Heart left ventricle (tissue), 13 donors: ENCODE measurements at regions not wholly inside any gene's neighbourhood (a gene's known extent, or its start where the extent isn't known, plus 50 kb on each side); places are given as distances from the start of the nearest gene placed in this dataset.

Source experiments
- POLR2A ChIP-seq, 2 donors: fragments of 450-650 bp; IDR thresholded peaks; one replicate each; pipeline ENCODE4 v1.6.1; 2017; ENCODE audit warnings: antibody characterized with exemption in 2 of 2, mild to moderate bottlenecking in 2 of 2, moderate library complexity in 2 of 2
- TF ChIP-seq, protein P1 (sequence below), 12 donors: fragments of 200-600 bp; sonication (generic) in 4 of 12; IDR thresholded peaks; one replicate each; pipeline versions ENCODE4 v1.5.0 to v1.8.0; 2018 to 2022; ENCODE audit warnings: antibody characterized with exemption in 12 of 12, mild to moderate bottlenecking in 5 of 12
- donor health status: ischemic (EF 13 %, LVEDD 7.1; RV severe dilation, severe dysfunction).
- donor health status: DM: no; HTN: yes; CAD: no.
- donor health status: DM: no; HTN: no; CAD: no.
- donor health status: ischemic (EF 25% LVEDD 6.9; RV normal size, moderate dysfunction).
- donor health status: ischemic (EF 25% LVEDD 5.7; RV mildly dilated, moderate dysfunction).
- donor health status: ischemic (EF 35%, LVEDD 5.7; RV mildly dilated, moderate dysfunction).
- donor health status: nonischemic (EF 11% LVEDD 7.7; RV severe dilation, severe dysfunction).
- donor health status: DM: yes; HTN: yes; CAD: no.
- donor health status: PGD.
- donor health status: ischemic (EF 29% LVEDD 5.4; RV normal size, mild dysfunction).
- donor health status: nonischemic (EF 23%, LVEDD 6.1; RV moderate dilation, normal function).

- no peak for TF ChIP-seq POLR2A (IDR thresholded peaks at IDR 0.05)
- TF ChIP-seq, protein P1, sequence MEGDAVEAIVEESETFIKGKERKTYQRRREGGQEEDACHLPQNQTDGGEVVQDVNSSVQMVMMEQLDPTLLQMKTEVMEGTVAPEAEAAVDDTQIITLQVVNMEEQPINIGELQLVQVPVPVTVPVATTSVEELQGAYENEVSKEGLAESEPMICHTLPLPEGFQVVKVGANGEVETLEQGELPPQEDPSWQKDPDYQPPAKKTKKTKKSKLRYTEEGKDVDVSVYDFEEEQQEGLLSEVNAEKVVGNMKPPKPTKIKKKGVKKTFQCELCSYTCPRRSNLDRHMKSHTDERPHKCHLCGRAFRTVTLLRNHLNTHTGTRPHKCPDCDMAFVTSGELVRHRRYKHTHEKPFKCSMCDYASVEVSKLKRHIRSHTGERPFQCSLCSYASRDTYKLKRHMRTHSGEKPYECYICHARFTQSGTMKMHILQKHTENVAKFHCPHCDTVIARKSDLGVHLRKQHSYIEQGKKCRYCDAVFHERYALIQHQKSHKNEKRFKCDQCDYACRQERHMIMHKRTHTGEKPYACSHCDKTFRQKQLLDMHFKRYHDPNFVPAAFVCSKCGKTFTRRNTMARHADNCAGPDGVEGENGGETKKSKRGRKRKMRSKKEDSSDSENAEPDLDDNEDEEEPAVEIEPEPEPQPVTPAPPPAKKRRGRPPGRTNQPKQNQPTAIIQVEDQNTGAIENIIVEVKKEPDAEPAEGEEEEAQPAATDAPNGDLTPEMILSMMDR (IDR thresholded peaks at IDR 0.05): no peak
Observed at GRCh38 chr3:1036207-1036826, 56.5 kb upstream of the CNTN6 start.
